ENCODE measurements at regions not wholly inside any gene's neighbourhood (a gene's known extent, or its start where the extent isn't known, plus 50 kb on each side); places are given as distances from the start of the nearest gene placed in this dataset.

DNA sequence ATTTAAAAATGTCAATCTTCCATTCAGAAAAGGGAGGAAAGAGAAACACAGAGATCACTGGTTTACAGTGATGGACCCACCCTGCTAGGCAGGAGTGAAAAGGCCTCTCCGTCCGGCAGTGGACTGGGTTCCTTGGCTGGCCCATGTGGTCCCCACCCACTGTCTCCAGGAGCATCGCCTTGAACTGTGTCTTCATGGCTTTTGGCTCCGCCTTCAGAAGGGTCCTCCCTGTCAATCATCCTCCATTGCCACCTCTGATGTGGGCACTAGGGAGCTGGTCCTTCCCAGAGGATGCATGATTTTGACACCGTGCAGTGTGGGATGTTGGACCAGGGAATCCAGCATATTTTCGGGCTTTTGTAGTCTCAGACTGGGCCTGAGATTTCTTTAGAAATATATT is 58.2 kb upstream of the B3GAT1 start:
- H3K4me3 Mint-ChIP-seq: no peak overlapping the region

DNA sequence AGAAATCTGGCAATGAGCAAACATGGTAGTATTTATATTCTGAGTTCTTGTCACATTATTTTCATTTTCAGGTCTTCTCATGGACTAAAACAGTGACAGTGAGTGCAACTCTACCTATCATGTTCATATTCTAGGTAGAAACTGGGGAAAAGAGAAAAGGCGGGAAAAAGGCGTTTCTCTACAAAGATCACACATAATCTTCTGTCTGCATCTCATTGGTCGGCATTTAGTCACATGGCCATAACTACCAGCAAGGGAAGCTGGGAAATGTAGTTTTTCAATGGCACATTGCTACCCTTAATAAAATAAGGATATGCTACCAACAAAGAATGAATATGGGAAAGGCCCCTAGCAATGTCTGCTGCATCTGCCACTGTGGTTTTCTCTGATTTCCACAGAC is 57.6 kb upstream of the B3GAT1 start:
- Histone ChIP-seq H3K27me3 (replicated peaks in 1 of 4; ENCODE audit: control extremely low read depth in 1 of 4, control insufficient read depth in 3 of 4, insufficient read depth in 4 of 4, low read length in 3 of 4) (peaks cover 0 to 2% (median 0%) of the 10 kb centered on the region in 4 experiments), H3K4me2 (replicated peaks; ENCODE audit: low read depth, low read length, poor library complexity, severe bottlenecking) (no peak overlapping the region), H4K20me1 (ENCODE audit: control insufficient read depth, insufficient read depth, low read length, poor library complexity, severe bottlenecking) (no peaks in the 10 kb centered on the region), H3K4me3 (ENCODE audit: control extremely low read depth in 1 of 5, extremely low read depth in 1 of 5, insufficient read depth in 1 of 5, low read depth in 2 of 5, low read length in 4 of 5) (no peak overlapping the region), H3K9ac (ENCODE audit: low read length) (no peak overlapping the region), H2AFZ (ENCODE audit: insufficient read depth, low read depth, low read length, poor library complexity, severe bottlenecking) (no peak overlapping the region), H3K36me3 (replicated peaks in 1 of 2; ENCODE audit: control extremely low read depth in 1 of 2, control insufficient read depth in 1 of 2, extremely low read depth in 1 of 2, insufficient read depth in 2 of 2, low read length in 1 of 2) (no peaks in the 10 kb centered on the region), H3K79me2 (ENCODE audit: control insufficient read depth, insufficient read depth, low read length) (no peaks in the 10 kb centered on the region), H3K4me1 (ENCODE audit: control insufficient read depth in 2 of 2, insufficient read depth in 2 of 2, low read length in 2 of 2) (no peaks in the 10 kb centered on the region), H3K27ac (ENCODE audit: low read length in 2 of 2) (no peak overlapping the region), H3K9me3 (ENCODE audit: control extremely low read depth in 1 of 3, control insufficient read depth in 2 of 3, insufficient read depth in 1 of 3, low read length in 2 of 3) (peaks cover 0 to 2% (median 0%) of the 10 kb centered on the region in 3 donors)
- POLR2A ChIA-PET: no interaction called here
- WGBS (ENCODE audit: insufficient coverage): no CpG with 5 or more reads among the region's 3 CpGs
- DNase-seq (no peak), ATAC-seq (ENCODE audit: low read depth) (no peak)
- Mint-ChIP-seq H3K4me1 (no peaks in the 10 kb centered on the region), H3K9me3 (ENCODE audit: insufficient read depth) (no peaks in the 10 kb centered on the region), H3K4me3 (no peak overlapping the region), H3K27ac (no peak overlapping the region), H3K27me3 (peaks cover 41% of the 10 kb centered on the region)
- TF ChIP-seq, protein P1, sequence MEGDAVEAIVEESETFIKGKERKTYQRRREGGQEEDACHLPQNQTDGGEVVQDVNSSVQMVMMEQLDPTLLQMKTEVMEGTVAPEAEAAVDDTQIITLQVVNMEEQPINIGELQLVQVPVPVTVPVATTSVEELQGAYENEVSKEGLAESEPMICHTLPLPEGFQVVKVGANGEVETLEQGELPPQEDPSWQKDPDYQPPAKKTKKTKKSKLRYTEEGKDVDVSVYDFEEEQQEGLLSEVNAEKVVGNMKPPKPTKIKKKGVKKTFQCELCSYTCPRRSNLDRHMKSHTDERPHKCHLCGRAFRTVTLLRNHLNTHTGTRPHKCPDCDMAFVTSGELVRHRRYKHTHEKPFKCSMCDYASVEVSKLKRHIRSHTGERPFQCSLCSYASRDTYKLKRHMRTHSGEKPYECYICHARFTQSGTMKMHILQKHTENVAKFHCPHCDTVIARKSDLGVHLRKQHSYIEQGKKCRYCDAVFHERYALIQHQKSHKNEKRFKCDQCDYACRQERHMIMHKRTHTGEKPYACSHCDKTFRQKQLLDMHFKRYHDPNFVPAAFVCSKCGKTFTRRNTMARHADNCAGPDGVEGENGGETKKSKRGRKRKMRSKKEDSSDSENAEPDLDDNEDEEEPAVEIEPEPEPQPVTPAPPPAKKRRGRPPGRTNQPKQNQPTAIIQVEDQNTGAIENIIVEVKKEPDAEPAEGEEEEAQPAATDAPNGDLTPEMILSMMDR (IDR thresholded peaks at IDR 0.05): no peak
- no peak for TF ChIP-seq EZH2 (IDR thresholded peaks at IDR 0.05; ENCODE audit: borderline replicate concordance, insufficient read depth, low read depth, low read length, poor library complexity, severe bottlenecking)
- intact Hi-C loops (cut with micrococcal nuclease): no loop called here
- CTCF ChIA-PET: no interaction called here

More for the DNA sequence above, 58.2 kb upstream of the B3GAT1 start:
- ATAC-seq (ENCODE audit: low read depth) (no peak), DNase-seq (no peak)
- Mint-ChIP-seq H3K9me3 (ENCODE audit: insufficient read depth) (no peaks in the 10 kb centered on the region), H3K4me1 (no peaks in the 10 kb centered on the region), H3K27ac (no peak overlapping the region), H3K27me3 (peaks cover 39% of the 10 kb centered on the region)
- Histone ChIP-seq H3K9me3 (ENCODE audit: control extremely low read depth in 1 of 3, control insufficient read depth in 2 of 3, insufficient read depth in 1 of 3, low read length in 2 of 3) (peaks cover 0 to 7% (median 0%) of the 10 kb centered on the region in 3 donors), H3K27ac (ENCODE audit: low read length in 2 of 2) (no peak overlapping the region), H3K36me3 (replicated peaks in 1 of 2; ENCODE audit: control extremely low read depth in 1 of 2, control insufficient read depth in 1 of 2, extremely low read depth in 1 of 2, insufficient read depth in 2 of 2, low read length in 1 of 2) (no peaks in the 10 kb centered on the region), H2AFZ (ENCODE audit: insufficient read depth, low read depth, low read length, poor library complexity, severe bottlenecking) (no peak overlapping the region), H3K79me2 (ENCODE audit: control insufficient read depth, insufficient read depth, low read length) (no peaks in the 10 kb centered on the region), H3K27me3 (replicated peaks in 1 of 4; ENCODE audit: control extremely low read depth in 1 of 4, control insufficient read depth in 3 of 4, insufficient read depth in 4 of 4, low read length in 3 of 4) (peaks cover 0 to 2% (median 0%) of the 10 kb centered on the region in 4 experiments), H3K9ac (ENCODE audit: low read length) (no peak overlapping the region), H3K4me3 (ENCODE audit: control extremely low read depth in 1 of 5, extremely low read depth in 1 of 5, insufficient read depth in 1 of 5, low read depth in 2 of 5, low read length in 4 of 5) (no peak overlapping the region), H3K4me2 (replicated peaks; ENCODE audit: low read depth, low read length, poor library complexity, severe bottlenecking) (no peak overlapping the region), H3K4me1 (ENCODE audit: control insufficient read depth in 2 of 2, insufficient read depth in 2 of 2, low read length in 2 of 2) (no peaks in the 10 kb centered on the region), H4K20me1 (ENCODE audit: control insufficient read depth, insufficient read depth, low read length, poor library complexity, severe bottlenecking) (no peaks in the 10 kb centered on the region)
- TF ChIP-seq, protein P1 (IDR thresholded peaks at IDR 0.05): no peak
- TF ChIP-seq EZH2 (IDR thresholded peaks at IDR 0.05; ENCODE audit: borderline replicate concordance, insufficient read depth, low read depth, low read length, poor library complexity, severe bottlenecking): no peak
- intact Hi-C loops (cut with micrococcal nuclease): no loop called here
- ChIA-PET CTCF (no interaction called here), POLR2A (no interaction called here)
- WGBS (ENCODE audit: insufficient coverage): 98% methylated on average over 5 of the region's 6 CpGs
